ENCODE measurements at regions not wholly inside any gene's neighbourhood (a gene's known extent, or its start where the extent isn't known, plus 50 kb on each side); places are given as distances from the start of the nearest gene placed in this dataset.

DNA sequence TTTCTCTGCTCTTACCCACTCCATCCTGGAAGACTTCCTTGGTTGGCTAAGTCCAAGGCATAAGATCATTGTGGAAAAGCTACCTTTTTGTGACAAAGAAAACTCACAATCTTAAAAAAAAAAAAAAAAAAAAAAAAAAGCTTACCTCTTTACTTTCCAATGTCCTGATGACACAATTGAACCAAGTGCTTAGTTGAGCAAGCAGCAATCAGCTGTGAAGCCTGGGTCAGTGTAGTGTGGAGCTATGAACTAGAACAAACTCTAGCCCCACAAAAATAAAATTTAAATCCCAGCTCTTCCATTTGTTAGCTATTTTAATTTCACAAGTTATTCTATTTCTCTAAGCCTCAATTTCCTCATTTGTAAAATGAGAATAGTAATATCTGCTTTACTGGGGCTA, 647.6 kb downstream of the LMO4 start:
- TF ChIP-seq POLR2AphosphoS5 (IDR thresholded peaks at IDR 0.05; ENCODE audit: low read depth, low read length) (no peak), POLR2A (IDR thresholded peaks at IDR 0.05; ENCODE audit: low read depth, low read length) (no peak), TAF1 (IDR thresholded peaks at IDR 0.05; ENCODE audit: low read depth, low read length) (no peak), POU2F2 (IDR thresholded peaks at IDR 0.05; ENCODE audit: low read depth, low read length) (no peak)
